ENCODE measurements at regions not wholly inside any gene's neighbourhood (a gene's known extent, or its start where the extent isn't known, plus 50 kb on each side); places are given as distances from the start of the nearest gene placed in this dataset.

DNA sequence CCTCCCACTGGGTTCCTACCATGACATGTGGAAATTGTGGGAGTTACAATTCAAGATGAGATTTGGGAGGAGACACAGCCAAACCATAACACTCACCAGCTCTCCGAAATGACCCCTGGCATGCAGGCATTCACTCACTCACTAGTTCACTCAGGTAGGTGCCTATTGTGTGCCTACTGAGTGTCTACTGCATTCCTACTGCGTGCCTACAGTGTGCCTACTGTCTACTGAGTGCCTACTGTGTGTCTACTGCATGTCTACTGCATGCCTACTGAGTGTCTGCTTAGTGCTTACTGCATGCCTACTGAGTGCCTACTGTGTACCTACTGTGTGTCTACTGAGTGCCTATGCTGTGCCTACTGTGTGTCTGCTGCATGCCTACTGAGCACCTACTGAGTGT is 71.7 kb upstream of the FZD10 start:
- H3K27me3 ChIP-seq: peaks cover 19% of the 10 kb centered on the region
- H3K4me3 ChIP-seq (ENCODE audit: low read depth in 1 of 2, low read length in 1 of 2): no peak overlapping the region
- H3K27ac ChIP-seq: no peak overlapping the region
- H3K36me3 ChIP-seq: no peaks in the 10 kb centered on the region
- TF ChIP-seq, protein P1, sequence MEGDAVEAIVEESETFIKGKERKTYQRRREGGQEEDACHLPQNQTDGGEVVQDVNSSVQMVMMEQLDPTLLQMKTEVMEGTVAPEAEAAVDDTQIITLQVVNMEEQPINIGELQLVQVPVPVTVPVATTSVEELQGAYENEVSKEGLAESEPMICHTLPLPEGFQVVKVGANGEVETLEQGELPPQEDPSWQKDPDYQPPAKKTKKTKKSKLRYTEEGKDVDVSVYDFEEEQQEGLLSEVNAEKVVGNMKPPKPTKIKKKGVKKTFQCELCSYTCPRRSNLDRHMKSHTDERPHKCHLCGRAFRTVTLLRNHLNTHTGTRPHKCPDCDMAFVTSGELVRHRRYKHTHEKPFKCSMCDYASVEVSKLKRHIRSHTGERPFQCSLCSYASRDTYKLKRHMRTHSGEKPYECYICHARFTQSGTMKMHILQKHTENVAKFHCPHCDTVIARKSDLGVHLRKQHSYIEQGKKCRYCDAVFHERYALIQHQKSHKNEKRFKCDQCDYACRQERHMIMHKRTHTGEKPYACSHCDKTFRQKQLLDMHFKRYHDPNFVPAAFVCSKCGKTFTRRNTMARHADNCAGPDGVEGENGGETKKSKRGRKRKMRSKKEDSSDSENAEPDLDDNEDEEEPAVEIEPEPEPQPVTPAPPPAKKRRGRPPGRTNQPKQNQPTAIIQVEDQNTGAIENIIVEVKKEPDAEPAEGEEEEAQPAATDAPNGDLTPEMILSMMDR (IDR thresholded peaks at IDR 0.05): no peak
- no peaks in the 10 kb centered on the region for H3K4me1 ChIP-seq (ENCODE audit: control insufficient read depth in 1 of 2, insufficient read depth in 1 of 2, low read depth in 1 of 2, low read length in 1 of 2)
- no peaks in the 10 kb centered on the region for H3K9me3 ChIP-seq

DNA sequence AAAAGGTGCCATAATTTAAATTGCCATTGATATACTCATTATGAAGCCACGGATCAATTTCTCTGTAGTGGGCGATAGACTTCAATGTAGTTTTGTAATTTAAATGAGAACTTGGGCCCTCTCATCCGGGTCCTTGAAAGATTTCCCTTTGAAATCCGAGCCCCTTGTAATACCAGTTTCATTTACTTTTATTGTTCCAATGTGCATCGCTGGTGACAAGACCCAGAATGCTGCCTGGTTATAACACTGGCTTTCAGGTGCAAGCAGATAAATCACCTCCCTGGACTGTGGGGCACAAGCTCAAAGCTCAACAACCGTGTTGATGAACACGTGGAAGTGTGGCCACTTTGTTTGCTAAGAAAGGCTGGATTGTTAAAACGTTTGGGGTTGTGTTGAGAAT is 68.9 kb upstream of the FZD10 start:
- Histone ChIP-seq H3K27ac (no peak overlapping the region), H3K27me3 (no peaks in the 10 kb centered on the region), H3K4me3 (ENCODE audit: low read depth in 1 of 2, low read length in 1 of 2) (no peak overlapping the region), H3K9me3 (no peaks in the 10 kb centered on the region), H3K4me1 (ENCODE audit: control insufficient read depth in 1 of 2, insufficient read depth in 1 of 2, low read depth in 1 of 2, low read length in 1 of 2) (no peaks in the 10 kb centered on the region), H3K36me3 (no peaks in the 10 kb centered on the region)
- TF ChIP-seq, protein P1 (IDR thresholded peaks at IDR 0.05): no peak

DNA sequence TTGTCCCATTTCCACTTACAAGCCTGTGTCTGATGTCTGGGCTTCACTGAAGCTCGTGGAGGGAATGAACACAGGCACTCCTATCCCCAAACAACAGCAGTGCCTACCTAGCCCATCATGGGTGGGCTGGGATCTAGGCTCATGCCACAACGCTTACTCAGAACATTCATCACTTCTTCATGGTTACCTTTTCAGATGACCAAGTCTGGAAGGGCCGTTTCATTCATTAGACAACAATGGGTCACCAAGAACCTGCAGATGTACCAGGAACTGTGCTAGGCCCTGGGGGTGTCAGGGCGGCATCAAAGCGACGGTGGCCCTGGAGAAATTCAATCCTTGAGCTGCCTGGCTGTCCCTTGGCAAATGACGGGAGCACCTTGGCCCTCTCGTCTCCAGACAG is 64.9 kb upstream of the FZD10 start:
- H3K9me3 ChIP-seq: no peaks in the 10 kb centered on the region
- TF ChIP-seq, protein P1 (IDR thresholded peaks at IDR 0.05): no peak
- H3K4me1 ChIP-seq (ENCODE audit: control insufficient read depth in 1 of 2, insufficient read depth in 1 of 2, low read depth in 1 of 2, low read length in 1 of 2): no peaks in the 10 kb centered on the region
- H3K27ac ChIP-seq: no peak overlapping the region
- H3K27me3 ChIP-seq: no peaks in the 10 kb centered on the region
- no peaks in the 10 kb centered on the region for H3K36me3 ChIP-seq
- no peak overlapping the region for H3K4me3 ChIP-seq (ENCODE audit: low read depth in 1 of 2, low read length in 1 of 2)

DNA sequence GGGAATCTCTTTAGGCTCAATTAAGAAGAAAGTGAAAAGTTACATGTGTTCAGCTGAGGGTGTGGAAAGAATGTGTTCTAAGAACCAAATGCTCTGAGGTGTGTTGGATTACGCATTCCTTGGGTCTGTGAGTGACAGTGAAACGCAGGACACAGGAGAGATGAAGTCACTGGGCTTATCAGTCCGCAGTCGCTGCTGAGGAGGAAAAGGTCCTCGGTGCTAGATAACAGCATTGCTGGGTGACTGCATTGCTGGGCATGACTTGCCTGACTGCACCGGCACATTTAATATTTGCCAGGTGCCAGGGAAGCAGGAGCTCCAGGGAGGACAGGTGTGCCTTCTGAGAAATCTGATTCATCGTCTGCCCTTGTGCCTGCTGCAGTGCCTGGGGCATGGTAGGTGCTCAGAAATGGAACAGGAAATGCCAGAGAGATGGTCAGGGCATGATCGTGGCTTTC is 64.4 kb upstream of the FZD10 start:
- TF ChIP-seq, protein P1 (IDR thresholded peaks at IDR 0.05): no peak
- Histone ChIP-seq H3K9me3 (no peaks in the 10 kb centered on the region), H3K27ac (no peak overlapping the region), H3K4me3 (ENCODE audit: low read depth in 1 of 2, low read length in 1 of 2) (no peak overlapping the region), H3K36me3 (no peaks in the 10 kb centered on the region), H3K4me1 (ENCODE audit: control insufficient read depth in 1 of 2, insufficient read depth in 1 of 2, low read depth in 1 of 2, low read length in 1 of 2) (no peaks in the 10 kb centered on the region), H3K27me3 (no peaks in the 10 kb centered on the region)

DNA sequence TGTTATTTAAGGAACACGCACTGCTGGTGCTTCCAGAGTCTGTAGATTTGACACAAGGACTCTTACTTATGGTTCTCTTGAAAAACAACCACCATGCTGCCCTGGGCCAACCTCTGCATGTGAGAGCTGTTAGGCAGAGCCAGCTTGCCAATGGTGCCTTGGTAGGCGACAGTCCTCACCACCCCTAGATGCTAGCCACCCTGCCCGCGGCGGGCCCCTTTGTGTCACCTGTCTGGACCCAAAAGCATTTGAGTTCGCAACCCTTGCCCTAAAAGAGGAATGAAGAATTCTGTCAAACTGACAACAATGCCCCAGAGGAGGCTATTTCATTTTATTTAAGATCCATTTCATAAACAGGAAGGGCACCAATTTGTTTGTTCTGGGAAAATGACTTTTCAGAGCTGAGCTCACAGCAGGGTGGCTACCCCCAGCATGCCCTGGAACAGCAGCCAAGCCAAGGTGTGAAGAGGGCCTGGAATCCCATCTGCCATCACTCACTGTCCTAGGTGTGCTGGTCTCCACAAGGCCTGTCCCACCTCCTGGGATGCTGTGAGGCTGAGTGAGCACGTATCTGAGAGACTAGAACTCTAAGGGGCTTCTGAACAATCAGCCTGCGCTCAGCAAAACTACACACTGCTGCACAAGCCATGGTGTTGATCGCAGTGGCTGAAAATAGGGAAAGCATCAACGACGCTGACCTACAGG is 63.8 kb upstream of the FZD10 start:
- Histone ChIP-seq H3K9me3 (no peaks in the 10 kb centered on the region), H3K27ac (no peak overlapping the region), H3K36me3 (no peaks in the 10 kb centered on the region), H3K27me3 (no peaks in the 10 kb centered on the region), H3K4me3 (ENCODE audit: low read depth in 1 of 2, low read length in 1 of 2) (no peak overlapping the region), H3K4me1 (ENCODE audit: control insufficient read depth in 1 of 2, insufficient read depth in 1 of 2, low read depth in 1 of 2, low read length in 1 of 2) (no peaks in the 10 kb centered on the region)
- TF ChIP-seq, protein P1 (IDR thresholded peaks at IDR 0.05): no peak
